Bronchial epithelial cell (primary cell): ENCODE measurements at regions not wholly inside any gene's neighbourhood (a gene's known extent, or its start where the extent isn't known, plus 50 kb on each side); places are given as distances from the start of the nearest gene placed in this dataset.

Experiments used
- DNase-seq: peaks from one replicate; pipeline ENCODE4 v3.0.0-alpha.2; 2010; ENCODE audit warnings: low read depth
- FAIRE-seq: peaks from 2 replicates; lab custom pipeline; 2011; peaks lifted over from hg19 to GRCh38; lab: Jason Lieb, UNC
- H3K27me3 ChIP-seq: 2 replicates; pipeline ENCODE4 v1.5.1; 2011; ENCODE audit warnings: low read length; ENCODE audit not compliant: control insufficient read depth, insufficient read depth
- H3K36me3 ChIP-seq: 2 replicates; pipeline ENCODE4 v1.5.1; 2011; ENCODE audit warnings: low read length; ENCODE audit not compliant: control insufficient read depth, insufficient read depth
- H3K4me3 ChIP-seq: 2 replicates; pipeline ENCODE4 v1.5.1; 2011; ENCODE audit warnings: mild to moderate bottlenecking, low read depth, low read length, control low read depth
- CTCF ChIP-seq: IDR thresholded peaks from 2 replicates; pipeline ENCODE4 v1.5.1; 2011; ENCODE audit warnings: mild to moderate bottlenecking, moderate library complexity, low read length, control low read depth, inconsistent platforms; ENCODE audit not compliant: insufficient read depth, severe bottlenecking

DNA sequence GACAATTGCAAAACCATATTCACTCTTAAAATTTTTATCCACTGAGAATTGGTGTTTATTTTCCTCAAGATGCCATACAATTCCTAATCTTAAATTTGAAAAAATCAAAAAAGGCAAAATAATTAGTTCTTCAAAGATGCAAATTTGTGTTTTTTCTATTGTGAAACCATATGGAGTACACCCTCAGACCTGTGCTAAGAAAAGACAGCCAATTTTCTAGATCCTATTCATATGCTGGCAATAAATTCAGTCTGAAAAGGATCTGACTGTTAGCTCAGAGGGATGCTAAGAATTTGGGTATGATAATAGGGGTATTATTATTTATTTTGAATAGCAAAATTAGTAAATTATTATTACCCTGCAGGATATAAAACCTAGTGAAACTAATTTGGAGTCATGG lies 476.9 kb upstream of the SYT1 start:
- no peak for TF ChIP-seq CTCF
- FAIRE-seq (no peak), DNase-seq (no peak)

DNA sequence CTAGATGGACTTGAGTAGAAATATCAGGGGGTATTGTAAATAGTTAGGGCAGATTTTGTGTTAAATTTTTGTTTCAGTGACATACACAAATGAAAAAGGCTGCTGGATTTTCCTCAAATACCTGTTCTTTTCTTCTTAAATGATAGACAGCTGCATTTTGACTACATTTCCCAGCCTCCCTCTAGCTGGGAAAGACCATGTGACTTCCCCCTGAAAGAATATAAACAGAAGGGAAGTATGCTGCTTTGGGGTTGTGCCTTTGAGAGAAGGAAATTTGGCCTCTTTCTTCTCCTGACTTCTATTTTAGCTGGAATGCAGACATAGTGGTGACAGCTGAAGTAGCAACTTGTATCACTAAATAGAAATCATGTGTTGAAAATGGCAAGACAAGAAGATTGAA lies 476.1 kb upstream of the SYT1 start:
- no peak for TF ChIP-seq CTCF
- no peak overlapping the region for H3K4me3 ChIP-seq
- H3K36me3 ChIP-seq: no peaks in the 10 kb centered on the region
- H3K27me3 ChIP-seq: no peaks in the 10 kb centered on the region
- DNase-seq (no peak), FAIRE-seq (no peak)

More for the DNA sequence above, 476.9 kb upstream of the SYT1 start:
- no peaks in the 10 kb centered on the region for H3K27me3 ChIP-seq
- H3K36me3 ChIP-seq: no peaks in the 10 kb centered on the region
- H3K4me3 ChIP-seq: no peak overlapping the region

- TF ChIP-seq CTCF: no peak
- Histone ChIP-seq H3K27me3 (no peaks in the 10 kb centered on the region), H3K4me3 (no peak overlapping the region), H3K36me3 (no peaks in the 10 kb centered on the region)
- DNase-seq (no peak), FAIRE-seq (no peak)
These were observed 473.7 kb upstream of the SYT1 start for GRCh38 chr12:78390920-78391319.

DNA sequence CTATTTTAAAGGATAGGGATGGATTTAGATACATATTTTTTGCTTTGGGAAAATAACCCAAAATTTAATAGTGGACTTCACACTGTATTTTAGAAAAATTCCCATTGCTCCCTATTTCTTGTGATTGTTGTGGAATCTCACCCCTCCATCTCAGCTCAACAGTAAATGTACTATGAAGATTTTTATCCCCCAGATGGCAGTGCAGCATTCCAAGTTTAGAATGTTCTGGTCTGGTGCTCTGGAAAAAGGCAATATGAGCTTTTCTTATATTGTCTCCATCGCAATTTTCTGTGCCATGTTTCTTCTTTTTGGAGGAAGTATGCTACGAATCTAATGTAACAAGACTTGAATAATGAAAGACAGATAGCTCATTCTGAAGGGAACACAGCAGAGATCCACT lies 471.7 kb upstream of the SYT1 start:
- Histone ChIP-seq H3K36me3 (no peaks in the 10 kb centered on the region), H3K4me3 (no peak overlapping the region), H3K27me3 (no peaks in the 10 kb centered on the region)
- FAIRE-seq: no peak
- no peak for DNase-seq
- TF ChIP-seq CTCF: no peak

GRCh38 chr12:78395961-78396360 lies 468.6 kb upstream of the SYT1 start:
- DNase-seq (no peak), FAIRE-seq (no peak)
- no peaks in the 10 kb centered on the region for H3K27me3 ChIP-seq
- TF ChIP-seq CTCF: no peak
- H3K36me3 ChIP-seq: no peaks in the 10 kb centered on the region
- no peak overlapping the region for H3K4me3 ChIP-seq

DNA sequence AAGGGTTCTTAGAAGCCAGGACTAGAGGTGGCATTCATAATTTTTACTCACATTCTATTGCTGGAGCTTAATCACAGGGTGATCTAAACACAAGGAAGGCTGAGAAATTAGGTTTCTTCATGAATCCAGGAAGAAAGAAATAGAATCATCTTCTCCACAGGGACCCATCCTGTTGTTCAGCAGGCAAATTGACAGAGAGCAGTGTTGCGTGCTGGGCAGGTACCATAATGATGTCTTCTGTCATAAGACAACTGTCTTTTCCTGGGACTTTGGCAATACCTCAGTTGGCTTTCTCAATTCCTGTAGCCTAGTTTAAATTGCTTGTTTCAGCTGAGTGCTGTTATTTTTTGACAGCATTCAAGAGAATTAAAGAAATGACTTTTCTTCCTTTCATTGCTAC lies 468.0 kb upstream of the SYT1 start:
- no peak for TF ChIP-seq CTCF
- FAIRE-seq (no peak), DNase-seq (no peak)
- Histone ChIP-seq H3K4me3 (no peak overlapping the region), H3K36me3 (no peaks in the 10 kb centered on the region), H3K27me3 (no peaks in the 10 kb centered on the region)
